ENCODE measurements at regions not wholly inside any gene's neighbourhood (a gene's known extent, or its start where the extent isn't known, plus 50 kb on each side); places are given as distances from the start of the nearest gene placed in this dataset.

GRCh38 chr3:61454006-61454585 lies 107.3 kb upstream of the PTPRG start:
- TF ChIP-seq, protein P1, sequence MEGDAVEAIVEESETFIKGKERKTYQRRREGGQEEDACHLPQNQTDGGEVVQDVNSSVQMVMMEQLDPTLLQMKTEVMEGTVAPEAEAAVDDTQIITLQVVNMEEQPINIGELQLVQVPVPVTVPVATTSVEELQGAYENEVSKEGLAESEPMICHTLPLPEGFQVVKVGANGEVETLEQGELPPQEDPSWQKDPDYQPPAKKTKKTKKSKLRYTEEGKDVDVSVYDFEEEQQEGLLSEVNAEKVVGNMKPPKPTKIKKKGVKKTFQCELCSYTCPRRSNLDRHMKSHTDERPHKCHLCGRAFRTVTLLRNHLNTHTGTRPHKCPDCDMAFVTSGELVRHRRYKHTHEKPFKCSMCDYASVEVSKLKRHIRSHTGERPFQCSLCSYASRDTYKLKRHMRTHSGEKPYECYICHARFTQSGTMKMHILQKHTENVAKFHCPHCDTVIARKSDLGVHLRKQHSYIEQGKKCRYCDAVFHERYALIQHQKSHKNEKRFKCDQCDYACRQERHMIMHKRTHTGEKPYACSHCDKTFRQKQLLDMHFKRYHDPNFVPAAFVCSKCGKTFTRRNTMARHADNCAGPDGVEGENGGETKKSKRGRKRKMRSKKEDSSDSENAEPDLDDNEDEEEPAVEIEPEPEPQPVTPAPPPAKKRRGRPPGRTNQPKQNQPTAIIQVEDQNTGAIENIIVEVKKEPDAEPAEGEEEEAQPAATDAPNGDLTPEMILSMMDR (IDR thresholded peaks at IDR 0.05): no peak
- no peak for TF ChIP-seq POLR2A (IDR thresholded peaks at IDR 0.05)

Measured in lower leg skin (tissue), 3 donors.